K562 (cell line): ENCODE measurements at regions not wholly inside any gene's neighbourhood (a gene's known extent, or its start where the extent isn't known, plus 50 kb on each side); places are given as distances from the start of the nearest gene placed in this dataset.
A peak's percentile ranks its signal among the peaks of the same experiment; 100 is the strongest.

Experiments
- ATF1 ChIP-seq, 2 experiments: fragments of 450-650 bp in 1 of 2; IDR thresholded peaks; 2 replicates each; pipeline ENCODE4 v1.6.1; 2016; ENCODE audit warnings: missing compliant biosample characterization in 1 of 2, missing genetic modification characterization in 1 of 2
- ELF1 ChIP-seq: fragments of 200-800 bp; sonication (Bioruptor generic); IDR thresholded peaks from 2 replicates; pipeline ENCODE4 v1.6.1; 2016; ENCODE audit warnings: missing genetic modification characterization, missing compliant biosample characterization
- ELF2 ChIP-seq: fragments of 250-450 bp; sonication (Bioruptor Pico); IDR thresholded peaks from 2 replicates; pipeline ENCODE4 v1.5.0; 2021; ENCODE audit warnings: mild to moderate bottlenecking
- ERF ChIP-seq: fragments of 450-650 bp; formaldehyde crosslinking; IDR thresholded peaks from 2 replicates; pipeline ENCODE4 v1.4.0; 2020; ENCODE audit warnings: mild to moderate bottlenecking, mixed read lengths
- FOXJ3 ChIP-seq: sonication (generic); formaldehyde crosslinking; IDR thresholded peaks from 2 replicates; pipeline ENCODE4 v1.4.0; 2020; ENCODE audit warnings: mild to moderate bottlenecking, missing genetic modification reagents
- MTA3 ChIP-seq: fragments of 450-650 bp; formaldehyde crosslinking; IDR thresholded peaks from 2 replicates; pipeline ENCODE4 v1.6.1; 2017; ENCODE audit warnings: mild to moderate bottlenecking, borderline replicate concordance
- MTF1 ChIP-seq: fragments of 250-450 bp; sonication (Bioruptor Pico); IDR thresholded peaks from 2 replicates; pipeline ENCODE4 v1.9.0; 2021; ENCODE audit warnings: moderate library complexity, mild to moderate bottlenecking, inconsistent platforms, borderline replicate concordance
- NONO ChIP-seq, 2 experiments: fragments of 200-400 bp in 1 of 2; fragments of 450-650 bp in 1 of 2; formaldehyde crosslinking in 1 of 2; IDR thresholded peaks; 2 replicates each; pipeline ENCODE4 v1.6.1; 2017; ENCODE audit warnings: low read depth in 2 of 2, mild to moderate bottlenecking in 2 of 2, moderate library complexity in 2 of 2, low read length in 1 of 2
- NR2C1 ChIP-seq, 2 experiments: fragments of 450-650 bp; IDR thresholded peaks; 2 replicates each; pipeline ENCODE4 v1.6.1; 2017; ENCODE audit warnings: mild to moderate bottlenecking in 2 of 2, antibody characterized with exemption in 1 of 2, inconsistent platforms in 1 of 2, missing compliant biosample characterization in 1 of 2, missing genetic modification characterization in 1 of 2
- NUFIP1 ChIP-seq: fragments of 450-650 bp; IDR thresholded peaks from 2 replicates; pipeline ENCODE4 v1.6.1; 2018; ENCODE audit not compliant: partially characterized antibody
- RBM15 ChIP-seq: fragments of 200-400 bp; formaldehyde crosslinking; IDR thresholded peaks from 2 replicates; pipeline ENCODE4 v1.6.1; 2018; ENCODE audit warnings: mild to moderate bottlenecking, low read length, moderate library complexity; ENCODE audit not compliant: insufficient read depth
- TEAD4 ChIP-seq, 2 experiments: sonication (generic) in 1 of 2; formaldehyde crosslinking in 1 of 2; IDR thresholded peaks; 2 replicates each; pipeline versions ENCODE4 v1.6.1 to v1.8.0; 2012 to 2022; ENCODE audit warnings: borderline replicate concordance in 1 of 2, inconsistent platforms in 1 of 2, low read length in 1 of 2, mild to moderate bottlenecking in 1 of 2, missing genetic modification reagents in 1 of 2
- TRIM24 ChIP-seq, 2 experiments: fragments of 450-650 bp; IDR thresholded peaks; 2 replicates each; pipeline ENCODE4 v1.6.1; 2016
- ZNF134 ChIP-seq: fragments of 250-450 bp; sonication (Bioruptor Pico); conservative IDR thresholded peaks from 2 replicates; pipeline ENCODE4 v1.4.0; 2020
- ZNF253 ChIP-seq: fragments of 250-450 bp; sonication (Bioruptor Pico); conservative IDR thresholded peaks from 2 replicates; pipeline ENCODE4 v1.6.1; 2021; ENCODE audit warnings: mild to moderate bottlenecking
- ZNF311 ChIP-seq: fragments of 250-450 bp; sonication (Bioruptor Pico); IDR thresholded peaks from 2 replicates; pipeline ENCODE4 v1.4.0; 2020; ENCODE audit warnings: mild to moderate bottlenecking, moderate library complexity
- ZNF354B ChIP-seq: fragments of 250-450 bp; sonication (Bioruptor Pico); IDR thresholded peaks from 2 replicates; pipeline ENCODE4 v1.4.0; 2020
- ZNF436 ChIP-seq: fragments of 250-450, 450-650 bp; sonication (Bioruptor Pico); formaldehyde crosslinking; IDR thresholded peaks from 2 replicates; pipeline ENCODE4 v1.7.0; 2020; ENCODE audit warnings: mild to moderate bottlenecking
- ZNF583 ChIP-seq: fragments of 250-450 bp; sonication (Bioruptor Pico); IDR thresholded peaks from 2 replicates; pipeline ENCODE4 v1.4.0; 2020
- TF ChIP-seq, protein P1 (sequence below): fragments of 450-650 bp; formaldehyde crosslinking; IDR thresholded peaks from 2 replicates; pipeline ENCODE4 v1.4.0; 2020; ENCODE audit warnings: mild to moderate bottlenecking, moderate library complexity
- TF ChIP-seq, protein P2 (sequence below): fragments of 450-650 bp; formaldehyde crosslinking; IDR thresholded peaks from 2 replicates; pipeline ENCODE4 v1.4.0; 2022; ENCODE audit warnings: missing genetic modification characterization
- TF ChIP-seq, protein P3 (sequence below): fragments of 450-650 bp; formaldehyde crosslinking; IDR thresholded peaks from 2 replicates; pipeline ENCODE4 v1.4.0; 2020; ENCODE audit warnings: mild to moderate bottlenecking, moderate library complexity
- TF ChIP-seq, protein P4 (sequence below): fragments of 250-450 bp; sonication (Bioruptor Pico); IDR thresholded peaks from 2 replicates; pipeline ENCODE4 v1.5.1; 2021; ENCODE audit warnings: mild to moderate bottlenecking

DNA sequence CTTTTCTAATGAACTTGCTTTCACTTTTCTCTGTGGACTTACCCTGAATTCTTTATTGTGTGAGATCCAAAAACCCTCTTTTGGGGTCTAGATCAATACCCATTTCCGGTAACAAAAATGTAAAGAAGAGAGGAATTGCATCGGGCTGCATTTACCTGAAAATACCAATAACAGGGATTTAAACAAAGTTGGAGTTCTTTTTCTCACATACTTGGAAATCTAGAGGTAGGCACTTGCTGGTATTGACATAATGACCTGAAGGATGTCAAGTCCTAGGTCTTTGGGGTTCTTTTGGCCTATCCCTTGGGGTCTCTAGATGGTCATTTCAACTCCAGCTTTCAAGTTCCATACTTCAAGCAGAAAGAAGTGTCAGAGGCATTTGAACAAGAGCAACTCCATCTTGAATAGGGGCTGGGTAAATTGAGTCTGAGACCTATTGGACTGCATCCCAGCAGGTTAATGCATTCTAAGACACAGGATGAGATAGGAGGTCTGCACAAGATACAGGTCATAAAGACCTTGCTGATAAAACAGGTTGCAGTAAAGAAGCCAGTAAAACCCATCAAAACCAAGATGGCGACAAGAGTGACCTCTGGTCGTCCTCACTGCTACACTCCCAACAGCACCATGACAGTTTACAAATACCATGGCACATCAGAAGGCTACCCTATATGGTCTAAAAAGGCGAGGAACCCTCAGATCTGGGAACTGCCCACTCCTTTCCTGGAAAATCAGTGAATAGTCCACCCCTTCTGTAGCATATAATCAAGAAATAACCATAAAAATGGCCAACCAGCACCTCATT lies 50.8 kb upstream of the ZNF280D start (continued):
- no peak for TF ChIP-seq ATF1 (CRISPR knock-in tag; IDR thresholded peaks at IDR 0.05)
- TF ChIP-seq ATF1 (tag; IDR thresholded peaks at IDR 0.05): peak; percentile 67
- no peak for TF ChIP-seq NONO (IDR thresholded peaks at IDR 0.05; ENCODE audit: low read depth in 2 of 2, low read length in 1 of 2)
- peak; percentile 100 for TF ChIP-seq ERF (CRISPR knock-in tag)
- no peak for TF ChIP-seq TRIM24 (IDR thresholded peaks at IDR 0.05)
- 0 out of 2 replicates have a peak, but pooled peaks have one; percentile 59 for TF ChIP-seq ELF2
- TF ChIP-seq ZNF583 (CRISPR knock-in tag): peak; percentile 97
- peak; percentile 91 for TF ChIP-seq ZNF354B (CRISPR knock-in tag)
- TF ChIP-seq, protein P1, sequence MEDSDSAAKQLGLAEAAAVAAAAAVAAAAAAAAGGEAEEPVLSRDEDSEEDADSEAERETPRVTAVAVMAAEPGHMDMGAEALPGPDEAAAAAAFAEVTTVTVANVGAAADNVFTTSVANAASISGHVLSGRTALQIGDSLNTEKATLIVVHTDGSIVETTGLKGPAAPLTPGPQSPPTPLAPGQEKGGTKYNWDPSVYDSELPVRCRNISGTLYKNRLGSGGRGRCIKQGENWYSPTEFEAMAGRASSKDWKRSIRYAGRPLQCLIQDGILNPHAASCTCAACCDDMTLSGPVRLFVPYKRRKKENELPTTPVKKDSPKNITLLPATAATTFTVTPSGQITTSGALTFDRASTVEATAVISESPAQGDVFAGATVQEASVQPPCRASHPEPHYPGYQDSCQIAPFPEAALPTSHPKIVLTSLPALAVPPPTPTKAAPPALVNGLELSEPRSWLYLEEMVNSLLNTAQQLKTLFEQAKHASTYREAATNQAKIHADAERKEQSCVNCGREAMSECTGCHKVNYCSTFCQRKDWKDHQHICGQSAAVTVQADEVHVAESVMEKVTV (CRISPR knock-in tag): peak; percentile 91
- TF ChIP-seq ZNF253 (CRISPR knock-in tag): peak; percentile 88
- TF ChIP-seq, protein P2, sequence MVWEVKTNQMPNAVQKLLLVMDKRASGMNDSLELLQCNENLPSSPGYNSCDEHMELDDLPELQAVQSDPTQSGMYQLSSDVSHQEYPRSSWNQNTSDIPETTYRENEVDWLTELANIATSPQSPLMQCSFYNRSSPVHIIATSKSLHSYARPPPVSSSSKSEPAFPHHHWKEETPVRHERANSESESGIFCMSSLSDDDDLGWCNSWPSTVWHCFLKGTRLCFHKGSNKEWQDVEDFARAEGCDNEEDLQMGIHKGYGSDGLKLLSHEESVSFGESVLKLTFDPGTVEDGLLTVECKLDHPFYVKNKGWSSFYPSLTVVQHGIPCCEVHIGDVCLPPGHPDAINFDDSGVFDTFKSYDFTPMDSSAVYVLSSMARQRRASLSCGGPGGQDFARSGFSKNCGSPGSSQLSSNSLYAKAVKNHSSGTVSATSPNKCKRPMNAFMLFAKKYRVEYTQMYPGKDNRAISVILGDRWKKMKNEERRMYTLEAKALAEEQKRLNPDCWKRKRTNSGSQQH: peak; percentile 99
- no peak; the same call in 1 of the 2 replicates for TF ChIP-seq ELF1 (tag)
- TF ChIP-seq NR2C1 (IDR thresholded peaks at IDR 0.05): no peak
- TF ChIP-seq NR2C1 (tag; IDR thresholded peaks at IDR 0.05): peak; percentile 96
- TF ChIP-seq NUFIP1: peak; percentile 58
- no peak for TF ChIP-seq MTA3
- peak; percentile 59; the same call in 1 of the 2 replicates for TF ChIP-seq MTF1
- peak; percentile 99 for TF ChIP-seq ZNF311 (CRISPR knock-in tag)
- TF ChIP-seq ZNF134 (CRISPR knock-in tag): peak; percentile 87
- no peak for TF ChIP-seq FOXJ3 (CRISPR knock-in tag)
- TF ChIP-seq, protein P3, sequence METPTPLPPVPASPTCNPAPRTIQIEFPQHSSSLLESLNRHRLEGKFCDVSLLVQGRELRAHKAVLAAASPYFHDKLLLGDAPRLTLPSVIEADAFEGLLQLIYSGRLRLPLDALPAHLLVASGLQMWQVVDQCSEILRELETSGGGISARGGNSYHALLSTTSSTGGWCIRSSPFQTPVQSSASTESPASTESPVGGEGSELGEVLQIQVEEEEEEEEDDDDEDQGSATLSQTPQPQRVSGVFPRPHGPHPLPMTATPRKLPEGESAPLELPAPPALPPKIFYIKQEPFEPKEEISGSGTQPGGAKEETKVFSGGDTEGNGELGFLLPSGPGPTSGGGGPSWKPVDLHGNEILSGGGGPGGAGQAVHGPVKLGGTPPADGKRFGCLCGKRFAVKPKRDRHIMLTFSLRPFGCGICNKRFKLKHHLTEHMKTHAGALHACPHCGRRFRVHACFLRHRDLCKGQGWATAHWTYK (CRISPR knock-in tag): peak; percentile 99
- TF ChIP-seq RBM15: no peak
- TF ChIP-seq, protein P4, sequence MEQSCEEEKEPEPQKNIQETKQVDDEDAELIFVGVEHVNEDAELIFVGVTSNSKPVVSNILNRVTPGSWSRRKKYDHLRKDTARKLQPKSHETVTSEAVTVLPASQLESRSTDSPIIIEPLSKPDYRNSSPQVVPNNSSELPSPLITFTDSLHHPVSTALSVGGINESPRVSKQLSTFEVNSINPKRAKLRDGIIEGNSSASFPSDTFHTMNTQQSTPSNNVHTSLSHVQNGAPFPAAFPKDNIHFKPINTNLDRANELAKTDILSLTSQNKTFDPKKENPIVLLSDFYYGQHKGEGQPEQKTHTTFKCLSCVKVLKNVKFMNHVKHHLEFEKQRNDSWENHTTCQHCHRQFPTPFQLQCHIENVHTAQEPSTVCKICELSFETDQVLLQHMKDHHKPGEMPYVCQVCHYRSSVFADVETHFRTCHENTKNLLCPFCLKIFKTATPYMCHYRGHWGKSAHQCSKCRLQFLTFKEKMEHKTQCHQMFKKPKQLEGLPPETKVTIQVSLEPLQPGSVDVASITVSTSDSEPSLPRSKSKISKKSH (CRISPR knock-in tag): no peak
- peak; percentile 66 for TF ChIP-seq ZNF436
- TF ChIP-seq TEAD4 (IDR thresholded peaks at IDR 0.05; ENCODE audit: low read length): no peak
- TF ChIP-seq TEAD4 (CRISPR knock-in tag; IDR thresholded peaks at IDR 0.05; ENCODE audit: borderline replicate concordance): no peak
